Endothelial cell of umbilical vein (primary cell): ENCODE measurements at regions not wholly inside any gene's neighbourhood (a gene's known extent, or its start where the extent isn't known, plus 50 kb on each side); places are given as distances from the start of the nearest gene placed in this dataset.

Experiments used
- BruUV-seq: library from RNA; stranded (reverse); fragments of 400-500 nt; replicated peaks from 2 replicates; lab custom pipeline; 2021; lab: Mats Ljungman, UMichigan
- CTCF ChIA-PET: fragments of 300-600, 350-600 bp; sonication (Branson Sonifier 250); formaldehyde crosslinking; loops from one replicate; lab custom pipeline; 2021; ENCODE audit warnings: antibody characterized with exemption, inconsistent platforms; lab: Charles Lee
- POLR2A ChIA-PET: fragments of 300-600, 350-600 bp; sonication (Branson Sonifier 250); formaldehyde crosslinking; loops from one replicate; lab custom pipeline; 2021; ENCODE audit warnings: antibody characterized with exemption, inconsistent platforms; lab: Charles Lee
- DNase-seq: peaks from one replicate; pipeline ENCODE4 v3.0.0-alpha.2; 2011; ENCODE audit warnings: low read depth, low spot score
- FAIRE-seq: peaks from 2 replicates; lab custom pipeline; 2011; peaks lifted over from hg19 to GRCh38; lab: Jason Lieb, UNC
- H2AFZ ChIP-seq: 2 replicates; pipeline ENCODE4 v1.6.0; 2012; ENCODE audit warnings: low read depth, low read length, control low read depth, inconsistent platforms
- H3K27ac ChIP-seq: 2 replicates; pipeline ENCODE4 v1.5.1; 2011; ENCODE audit warnings: low read depth, mild to moderate bottlenecking, control low read depth, low read length, moderate library complexity; ENCODE audit not compliant: insufficient read depth
- H3K27me3 ChIP-seq, 2 experiments: 2 replicates each; pipeline versions ENCODE4 v1.6.0 to v1.6.1; 2011; ENCODE audit warnings: low read length in 2 of 2, mixed read lengths in 1 of 2; ENCODE audit not compliant: control insufficient read depth in 2 of 2, insufficient read depth in 2 of 2
- H3K36me3 ChIP-seq, 2 experiments: 2 replicates in 1 of 2; 3 replicates in 1 of 2; pipeline ENCODE4 v1.5.1; 2011; ENCODE audit warnings: low read length in 2 of 2, mild to moderate bottlenecking in 1 of 2, moderate library complexity in 1 of 2; ENCODE audit not compliant: control insufficient read depth in 2 of 2, insufficient read depth in 2 of 2; ENCODE audit errors: extremely low read depth in 1 of 2
- H3K4me1 ChIP-seq: 3 replicates; pipeline ENCODE4 v1.5.1; 2011; ENCODE audit warnings: mild to moderate bottlenecking, low read length; ENCODE audit not compliant: control insufficient read depth, insufficient read depth; ENCODE audit errors: extremely low read depth
- H3K4me2 ChIP-seq: 2 replicates; pipeline ENCODE4 v1.6.1; 2011; ENCODE audit warnings: low read length, control low read depth, mixed read lengths; ENCODE audit not compliant: insufficient read depth
- H3K4me3 ChIP-seq, 3 experiments: fragments of 200-600 bp in 1 of 3; sonication (generic), shearing (Covaris generic) in 1 of 3; replicated peaks in 1 of 3; 2 replicates each; pipeline ENCODE4 v1.5.1; 2011 to 2016; ENCODE audit warnings: control low read depth in 3 of 3, low read length in 3 of 3, mild to moderate bottlenecking in 2 of 3, inconsistent platforms in 1 of 3, low read depth in 1 of 3, moderate library complexity in 1 of 3; ENCODE audit not compliant: insufficient read depth in 1 of 3
- H3K79me2 ChIP-seq: 2 replicates; pipeline ENCODE4 v1.6.0; 2012; ENCODE audit warnings: low read length, inconsistent platforms; ENCODE audit not compliant: control insufficient read depth, insufficient read depth
- H3K9ac ChIP-seq: replicated peaks from 2 replicates; pipeline ENCODE3; 2011; ENCODE audit warnings: low read length, control low read depth; ENCODE audit not compliant: insufficient read depth; ENCODE audit errors: extremely low read depth
- H3K9me1 ChIP-seq: replicated peaks from 3 replicates; pipeline ENCODE4 v1.6.0; 2011; ENCODE audit warnings: mild to moderate bottlenecking, low read length; ENCODE audit not compliant: control insufficient read depth, insufficient read depth; ENCODE audit errors: extremely low read depth
- H3K9me3 ChIP-seq: replicated peaks from 2 replicates; pipeline ENCODE4 v1.5.1; 2012; ENCODE audit warnings: low read length, inconsistent platforms; ENCODE audit not compliant: control insufficient read depth, insufficient read depth
- H4K20me1 ChIP-seq: replicated peaks from 2 replicates; pipeline ENCODE3; 2011; ENCODE audit warnings: mild to moderate bottlenecking, low read length; ENCODE audit not compliant: control insufficient read depth, insufficient read depth; ENCODE audit errors: extremely low read depth
- EZH2 ChIP-seq: IDR thresholded peaks from 2 replicates; pipeline ENCODE4 v1.6.1; 2012; ENCODE audit warnings: borderline replicate concordance, low read depth, mild to moderate bottlenecking, moderate library complexity, low read length, inconsistent platforms; ENCODE audit not compliant: severe bottlenecking
- FOS ChIP-seq: IDR thresholded peaks from 2 replicates; pipeline ENCODE4 v1.6.1; 2011; ENCODE audit warnings: mild to moderate bottlenecking, low read length, moderate library complexity, borderline replicate concordance; ENCODE audit not compliant: insufficient read depth
- GATA2 ChIP-seq: IDR thresholded peaks from 2 replicates; pipeline ENCODE4 v1.7.0; 2011; ENCODE audit warnings: low read depth, mild to moderate bottlenecking, moderate library complexity, mixed read lengths, low read length; ENCODE audit not compliant: insufficient read length, insufficient read depth
- JUN ChIP-seq: IDR thresholded peaks from 2 replicates; pipeline ENCODE4 v1.6.1; 2011; ENCODE audit warnings: borderline replicate concordance, low read depth; ENCODE audit not compliant: insufficient read length, insufficient read depth
- MAX ChIP-seq: IDR thresholded peaks from 2 replicates; pipeline ENCODE4 v1.6.1; 2011; ENCODE audit not compliant: insufficient read depth, insufficient read length
- MYC ChIP-seq: IDR thresholded peaks from one replicate; pipeline ENCODE4 v1.6.1; 2011; ENCODE audit warnings: mild to moderate bottlenecking, low read depth, low read length
- POLR2A ChIP-seq: IDR thresholded peaks from 2 replicates; pipeline ENCODE4 v1.6.1; 2012; ENCODE audit warnings: low read depth, mild to moderate bottlenecking, control low read depth, low read length
- POLR2AphosphoS5 ChIP-seq: IDR thresholded peaks from 2 replicates; pipeline ENCODE4 v1.6.1; 2012; ENCODE audit warnings: low read depth, mild to moderate bottlenecking, control low read depth, low read length, moderate library complexity; ENCODE audit not compliant: insufficient read depth
- dilution Hi-C: fragments of 300-500 bp; cut with MboI; formaldehyde crosslinking; loops from one replicate; pipeline ENCODE4 v1.15.0; 2019; ENCODE audit warnings: low sequenced_read_pairs; ENCODE audit not compliant: extremely low pct_ligation_motif_present
- intact Hi-C: fragments of 100-400 bp; cut with micrococcal nuclease; formaldehyde crosslinking; loops from one replicate; pipeline ENCODE4 v1.10.0; 2022
- TF ChIP-seq, protein P1 (sequence below), 2 donors: IDR thresholded peaks; 1 replicate in 1 of 2; 2 replicates in 1 of 2; pipeline ENCODE4 v1.5.1; 2011; ENCODE audit warnings: low read length in 2 of 2, mild to moderate bottlenecking in 2 of 2, moderate library complexity in 2 of 2, control low read depth in 1 of 2, inconsistent platforms in 1 of 2, low read depth in 1 of 2; ENCODE audit not compliant: insufficient read depth in 1 of 2; ENCODE audit errors: extremely low read depth in 1 of 2

DNA sequence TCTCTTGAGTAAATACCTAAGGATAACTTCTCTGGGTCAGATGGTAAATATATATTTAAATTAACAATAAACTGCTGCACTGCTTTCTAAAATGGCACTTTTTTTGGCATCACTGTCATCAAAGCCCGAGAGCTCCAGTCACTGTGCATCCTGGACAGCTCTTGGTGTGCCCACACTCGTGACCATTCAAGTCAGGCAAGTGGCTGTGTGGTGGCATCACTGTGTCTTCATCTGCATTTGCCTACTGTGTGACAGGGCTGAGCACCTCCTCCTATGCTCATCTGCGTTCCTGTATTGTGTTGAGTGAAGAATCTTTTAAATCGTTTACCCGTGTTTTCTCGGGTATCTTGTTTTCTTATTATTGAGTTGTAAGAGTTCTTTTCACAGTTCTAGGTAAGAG lies 568.1 kb upstream of the SALL3 start:
- Histone ChIP-seq H3K27me3 (no peaks in the 10 kb centered on the region), H2AFZ (no peak overlapping the region), H3K4me1 (no peaks in the 10 kb centered on the region), H3K4me2 (no peak overlapping the region), H3K9me3 (peaks cover 8% of the 10 kb centered on the region), H3K27ac (no peak overlapping the region), H3K4me3 (no peak overlapping the region), H3K9ac (no peak overlapping the region), H3K9me1 (no peaks in the 10 kb centered on the region), H3K79me2 (no peaks in the 10 kb centered on the region), H4K20me1 (no peaks in the 10 kb centered on the region), H3K36me3 (no peaks in the 10 kb centered on the region)
- dilution Hi-C loops: no loop called here
- intact Hi-C loops: no loop called here
- POLR2A ChIA-PET: interaction anchor here (0.7 kb wide), 1 partner anchor 94 kb away, joined by 3 read pairs; no protein-coding TSS in a partner anchor
- CTCF ChIA-PET: no interaction called here
- no peak for DNase-seq
- no peak for FAIRE-seq
- TF ChIP-seq POLR2AphosphoS5: no peak
- TF ChIP-seq GATA2: no peak
- no peak for TF ChIP-seq FOS
- TF ChIP-seq JUN: no peak
- TF ChIP-seq, protein P1, sequence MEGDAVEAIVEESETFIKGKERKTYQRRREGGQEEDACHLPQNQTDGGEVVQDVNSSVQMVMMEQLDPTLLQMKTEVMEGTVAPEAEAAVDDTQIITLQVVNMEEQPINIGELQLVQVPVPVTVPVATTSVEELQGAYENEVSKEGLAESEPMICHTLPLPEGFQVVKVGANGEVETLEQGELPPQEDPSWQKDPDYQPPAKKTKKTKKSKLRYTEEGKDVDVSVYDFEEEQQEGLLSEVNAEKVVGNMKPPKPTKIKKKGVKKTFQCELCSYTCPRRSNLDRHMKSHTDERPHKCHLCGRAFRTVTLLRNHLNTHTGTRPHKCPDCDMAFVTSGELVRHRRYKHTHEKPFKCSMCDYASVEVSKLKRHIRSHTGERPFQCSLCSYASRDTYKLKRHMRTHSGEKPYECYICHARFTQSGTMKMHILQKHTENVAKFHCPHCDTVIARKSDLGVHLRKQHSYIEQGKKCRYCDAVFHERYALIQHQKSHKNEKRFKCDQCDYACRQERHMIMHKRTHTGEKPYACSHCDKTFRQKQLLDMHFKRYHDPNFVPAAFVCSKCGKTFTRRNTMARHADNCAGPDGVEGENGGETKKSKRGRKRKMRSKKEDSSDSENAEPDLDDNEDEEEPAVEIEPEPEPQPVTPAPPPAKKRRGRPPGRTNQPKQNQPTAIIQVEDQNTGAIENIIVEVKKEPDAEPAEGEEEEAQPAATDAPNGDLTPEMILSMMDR (IDR thresholded peaks at IDR 0.05; ENCODE audit: extremely low read depth in 1 of 2, insufficient read depth in 1 of 2, low read depth in 1 of 2, low read length in 2 of 2): no peak
- TF ChIP-seq MYC: no peak
- TF ChIP-seq POLR2A: no peak
- no peak for TF ChIP-seq EZH2
- TF ChIP-seq MAX: no peak
- no TSS peak for BruUV-seq
